Occipital lobe (tissue), 1 donor: ENCODE measurements at regions not wholly inside any gene's neighbourhood (a gene's known extent, or its start where the extent isn't known, plus 50 kb on each side); places are given as distances from the start of the nearest gene placed in this dataset.
"Not testable (repeated sequence)": the region's sequence is repeated elsewhere in the genome, so short reads cannot be mapped to it uniquely, and the experiment has no call there.

ENCODE experiments used
- DNase-seq: peaks from one replicate; lab custom pipeline; 2025; lab: John Stamatoyannopoulos, UW

DNA sequence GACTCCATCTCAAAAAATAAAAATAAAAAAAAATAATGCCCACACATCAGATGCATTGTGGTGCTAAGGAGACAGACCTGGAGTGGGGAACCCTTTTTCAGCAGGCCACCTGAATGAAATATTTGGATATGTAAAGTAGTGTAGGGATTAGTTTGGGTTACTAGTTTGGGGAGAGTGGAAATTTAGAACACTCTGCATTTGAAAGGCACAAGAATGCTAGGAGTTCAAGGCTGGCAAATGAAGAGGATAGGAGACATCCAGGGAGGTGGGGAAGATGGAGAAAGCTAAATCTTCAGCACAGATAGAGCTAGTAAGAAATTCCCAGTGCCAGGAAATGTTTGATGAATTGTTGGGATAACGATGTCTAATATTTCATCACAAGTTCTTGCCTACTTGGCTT is 298.3 kb upstream of the ERCC4 start:
- no peak for DNase-seq

DNA sequence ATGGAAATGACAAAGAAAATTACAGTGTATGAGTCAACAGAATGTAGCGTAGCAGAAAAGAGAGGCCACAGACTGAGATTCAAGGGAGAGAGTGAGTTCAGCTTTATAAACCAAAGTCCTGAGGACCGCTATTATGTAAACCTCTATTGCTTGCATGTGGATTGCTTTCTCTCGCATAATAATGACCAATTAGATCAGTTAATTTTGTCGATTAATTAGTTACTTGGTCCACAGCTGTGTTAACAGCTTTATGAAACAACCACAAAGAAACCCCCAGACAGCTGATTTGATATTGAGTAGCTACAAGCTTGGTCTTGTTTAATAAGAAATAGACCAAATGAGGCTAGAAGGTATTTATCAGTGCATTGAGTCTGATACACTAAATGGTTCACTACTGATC is 291.8 kb upstream of the ERCC4 start:
- DNase-seq, result no peak

DNA sequence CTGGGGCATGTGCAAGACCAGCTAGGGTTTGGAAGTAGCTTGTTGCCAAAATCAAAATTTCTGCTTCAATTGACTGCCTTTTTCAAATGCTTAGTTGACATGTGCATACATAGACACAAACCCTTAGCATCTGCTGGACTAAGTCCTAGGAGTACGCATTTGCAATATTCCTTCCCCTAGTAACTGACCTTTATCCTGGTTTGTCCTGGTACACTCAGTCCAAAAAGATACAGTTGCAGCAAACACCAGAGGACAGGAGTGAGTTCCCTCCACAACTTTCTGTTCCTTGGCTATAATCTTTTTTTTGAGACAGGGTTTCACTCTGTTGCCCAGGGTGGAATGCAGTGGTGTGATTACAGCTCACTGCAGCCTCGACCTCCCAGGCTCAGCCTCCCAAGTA is 290.2 kb upstream of the ERCC4 start:
- no peak for DNase-seq

DNA sequence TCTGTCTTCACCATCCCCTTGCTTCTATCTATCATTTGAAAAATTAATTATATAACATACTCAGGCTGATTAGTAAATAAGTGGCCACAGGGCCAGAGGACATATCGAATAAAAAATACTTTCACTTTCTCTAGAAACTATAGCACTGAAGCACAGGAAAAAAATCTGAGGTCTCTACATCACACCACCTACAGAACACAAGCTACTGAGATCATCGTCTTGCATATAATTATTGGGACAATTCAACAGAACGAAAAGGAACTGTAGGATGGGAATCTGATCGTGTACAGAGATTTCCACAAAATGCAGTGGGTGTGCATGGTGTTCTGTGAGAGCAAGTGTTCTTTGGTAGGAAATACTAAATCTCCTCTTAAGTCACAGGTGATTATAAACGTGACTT is 289.6 kb upstream of the ERCC4 start:
- no peak for DNase-seq

DNA sequence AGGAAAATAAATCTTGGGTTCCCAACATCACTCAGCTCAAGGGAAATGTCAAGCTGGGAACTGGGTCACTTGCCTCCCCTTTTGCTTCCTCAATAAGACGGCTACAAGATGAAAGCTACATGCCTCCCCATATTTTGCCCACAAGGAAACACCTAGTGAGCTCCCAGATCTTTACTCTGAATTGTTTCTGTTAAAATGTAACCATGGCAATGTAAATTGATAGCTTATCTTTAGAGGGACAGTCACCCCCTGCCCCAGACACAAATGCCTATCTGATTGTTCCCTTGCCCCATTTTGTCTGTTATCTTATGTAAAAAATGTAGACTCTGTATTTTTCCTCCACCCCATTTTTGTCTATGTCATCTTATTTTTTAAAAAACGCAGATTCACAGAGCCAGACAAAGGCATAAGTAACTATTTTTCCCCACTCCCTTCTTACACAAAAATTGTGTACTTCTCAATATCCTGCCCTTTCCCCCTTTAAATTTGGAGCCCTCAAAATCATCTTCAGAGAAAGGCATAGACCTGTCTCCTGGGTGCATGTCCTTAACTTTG is 288.7 kb upstream of the ERCC4 start:
- no peak for DNase-seq

DNA sequence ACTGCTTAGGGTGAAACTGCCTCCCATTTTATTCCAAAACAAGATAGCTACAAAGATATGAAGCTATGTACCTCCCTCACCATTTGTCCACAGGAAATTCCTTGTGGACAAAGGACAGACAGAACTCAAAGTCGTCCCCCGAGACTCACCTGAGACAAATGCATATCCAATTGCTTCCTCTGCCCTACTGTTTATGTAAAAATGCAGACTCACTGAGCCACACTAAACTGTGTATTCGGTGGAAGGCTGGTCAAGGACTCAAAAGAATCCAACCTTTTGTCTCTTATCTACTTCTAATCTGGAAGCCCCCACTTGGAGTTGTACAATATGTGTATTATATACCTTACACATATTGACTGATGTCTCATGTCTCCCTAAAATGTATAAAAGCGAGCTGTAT is 288.0 kb upstream of the ERCC4 start:
- no peak for DNase-seq

DNA sequence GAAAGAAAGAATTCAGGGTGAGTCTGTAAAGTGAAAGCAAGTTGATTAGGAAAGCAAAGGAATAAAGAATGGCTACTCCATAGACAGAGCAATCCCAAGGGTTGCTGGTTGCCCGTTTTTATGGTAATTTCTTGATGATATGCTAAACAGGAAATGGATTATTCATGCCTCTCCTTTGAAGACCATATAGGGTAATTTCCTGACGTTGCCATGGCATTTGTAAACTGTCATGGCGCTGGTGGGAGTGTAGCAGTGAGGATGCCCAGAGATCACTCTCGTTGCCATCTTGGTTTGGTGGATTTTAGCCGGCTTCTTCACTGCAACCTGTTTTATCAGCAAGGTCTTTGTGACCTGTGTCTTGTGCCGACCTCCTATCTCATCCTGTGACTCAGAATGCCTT is 287.4 kb upstream of the ERCC4 start:
- not testable (repeated sequence) for DNase-seq

DNA sequence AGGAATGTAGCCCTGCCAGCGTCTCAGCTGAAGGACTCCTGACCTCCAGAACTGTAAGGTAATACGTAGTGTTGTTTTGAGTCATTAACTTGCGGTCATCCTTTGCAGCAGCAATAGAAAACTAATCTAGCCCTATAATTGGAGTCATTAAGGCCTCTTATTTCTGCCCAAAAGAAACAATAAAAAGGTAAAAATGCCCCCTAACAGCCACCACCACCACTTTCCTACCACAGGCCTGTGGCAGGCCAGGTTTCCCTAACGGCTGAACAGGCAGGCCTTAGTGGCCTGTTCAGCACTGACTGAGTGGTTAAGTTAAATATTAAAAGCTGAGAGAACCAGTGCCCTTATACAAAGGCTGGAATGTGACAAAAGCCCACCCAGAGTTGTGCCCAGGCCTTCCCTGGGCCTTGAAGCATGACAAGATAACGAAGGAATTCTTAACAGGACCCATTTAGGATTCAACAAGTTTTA is 286.5 kb upstream of the ERCC4 start:
- no peak for DNase-seq

DNA sequence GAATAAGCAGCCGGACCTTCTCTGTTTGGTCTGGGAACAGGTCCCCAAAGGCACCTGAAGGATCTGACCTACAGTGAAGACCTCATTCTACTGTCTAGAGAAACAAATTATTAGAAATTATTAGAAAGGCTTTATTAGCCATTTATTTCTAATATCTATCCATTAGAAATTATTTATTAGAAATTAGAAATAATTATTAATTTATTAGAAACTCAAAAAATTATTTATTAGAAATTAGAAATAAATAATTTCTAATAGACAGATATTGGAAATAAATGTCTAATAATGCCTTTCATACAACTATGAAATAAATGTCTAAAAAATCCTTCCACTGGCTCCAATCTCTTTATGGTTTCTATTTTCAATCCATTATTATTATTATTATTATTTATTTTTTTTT is 285.7 kb upstream of the ERCC4 start:
- DNase-seq, result no peak

DNA sequence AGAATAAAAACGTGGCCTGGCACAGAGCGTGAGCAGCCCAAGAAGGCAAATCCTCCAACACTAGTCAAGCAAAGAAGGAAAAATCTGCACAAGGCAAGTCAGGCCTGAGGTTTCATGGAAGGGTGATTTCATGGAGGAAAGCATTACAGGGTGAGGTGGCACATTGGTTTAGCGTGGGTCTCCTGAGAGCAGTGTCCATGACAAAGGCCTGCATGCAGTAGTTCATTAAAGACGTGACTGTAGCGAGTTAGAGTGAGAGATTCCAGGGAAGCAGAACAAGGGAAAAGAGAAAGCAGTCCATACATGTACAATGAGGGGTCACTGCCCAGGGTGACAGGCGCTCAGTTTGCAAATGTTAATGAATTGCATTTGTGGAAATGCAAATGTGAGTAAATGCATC is 285.0 kb upstream of the ERCC4 start:
- DNase-seq, result no peak

DNA sequence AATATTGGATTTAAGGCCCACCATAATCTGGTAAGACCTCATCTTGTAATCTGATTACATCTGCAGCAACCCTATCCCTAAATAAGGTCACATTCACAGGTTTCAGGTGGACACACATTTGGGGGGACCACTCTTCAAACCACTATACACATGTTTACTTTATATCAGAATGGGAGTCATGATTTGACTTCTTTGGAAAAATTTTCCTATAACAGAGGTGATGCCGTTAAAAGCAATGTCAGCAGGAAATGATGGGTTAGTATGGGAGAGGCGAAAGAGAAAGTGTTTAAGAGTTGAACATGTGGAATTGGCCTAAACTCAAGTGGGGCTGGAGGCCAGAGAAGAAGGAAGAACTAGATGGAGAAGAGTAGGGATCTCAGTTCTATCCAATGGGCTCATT is 281.7 kb upstream of the ERCC4 start:
- no peak for DNase-seq

DNA sequence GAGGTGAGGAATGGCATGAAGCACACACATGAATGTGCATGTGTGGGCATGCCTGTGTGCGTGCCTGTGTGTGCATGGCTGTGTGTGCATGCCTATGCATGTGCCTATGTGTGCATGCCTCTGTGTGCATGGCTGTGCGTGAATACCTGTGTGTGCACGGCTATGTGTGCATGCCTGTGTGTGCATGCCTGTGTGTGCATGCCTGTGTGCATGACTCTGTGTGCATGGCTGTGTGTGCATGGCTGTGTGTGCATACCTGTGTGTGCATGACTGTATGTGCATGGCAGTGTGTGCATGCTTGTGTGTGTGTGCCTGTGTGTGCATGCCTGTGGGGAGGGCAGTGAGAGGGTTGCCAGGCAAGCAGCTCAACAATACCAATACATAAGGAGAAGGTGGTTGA is 276.5 kb upstream of the ERCC4 start:
- DNase-seq, result no peak

DNA sequence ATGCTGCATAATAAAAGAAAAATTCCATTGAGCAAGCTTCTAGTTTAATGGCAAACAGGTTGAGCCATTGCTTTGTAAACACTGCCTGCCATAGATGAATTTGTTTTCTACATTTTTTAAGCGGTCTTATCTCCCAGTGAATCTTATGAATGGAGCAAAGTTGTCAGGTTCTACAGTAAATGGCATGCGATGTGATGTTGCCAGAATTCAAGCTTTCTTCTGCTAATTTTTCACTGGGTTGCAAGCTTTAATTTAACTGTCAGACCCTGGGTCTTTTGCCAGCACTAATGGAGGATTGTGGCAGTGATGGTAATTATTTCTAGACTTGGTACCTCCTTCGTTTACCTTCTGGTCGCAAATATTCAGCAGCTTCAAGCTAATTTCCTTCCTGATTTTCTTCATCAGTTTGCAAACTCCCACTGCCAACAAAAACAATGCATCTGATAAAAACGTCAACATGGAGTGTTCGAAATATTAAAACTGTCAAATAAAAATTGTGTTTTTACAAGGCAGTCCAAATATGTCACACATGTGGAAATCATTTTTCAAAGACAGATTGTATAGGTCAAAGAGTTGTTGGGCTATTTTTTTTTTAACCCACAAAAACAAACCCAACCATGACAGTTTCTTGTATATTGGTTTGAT is 274.2 kb upstream of the ERCC4 start:
- DNase-seq, result no peak

DNA sequence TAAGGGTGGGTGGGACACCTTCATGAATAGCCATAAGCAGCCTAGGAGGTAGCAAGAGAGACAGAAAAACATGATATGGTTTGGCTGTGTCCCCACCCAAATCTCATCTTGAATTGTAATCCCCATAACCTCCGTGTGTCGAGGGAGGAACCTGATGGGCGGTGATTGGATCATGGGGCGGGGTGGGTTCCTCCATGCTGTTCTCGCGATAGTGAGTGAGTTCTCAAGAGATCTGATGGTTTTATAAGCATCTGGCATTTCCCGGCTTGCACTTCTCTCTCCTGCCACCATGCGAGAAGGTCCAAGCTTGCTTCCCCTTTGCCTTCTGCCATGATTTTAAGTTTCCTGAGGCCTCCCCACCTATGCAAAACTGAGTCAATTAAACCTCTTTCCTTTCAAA is 259.1 kb upstream of the ERCC4 start:
- no peak for DNase-seq

DNA sequence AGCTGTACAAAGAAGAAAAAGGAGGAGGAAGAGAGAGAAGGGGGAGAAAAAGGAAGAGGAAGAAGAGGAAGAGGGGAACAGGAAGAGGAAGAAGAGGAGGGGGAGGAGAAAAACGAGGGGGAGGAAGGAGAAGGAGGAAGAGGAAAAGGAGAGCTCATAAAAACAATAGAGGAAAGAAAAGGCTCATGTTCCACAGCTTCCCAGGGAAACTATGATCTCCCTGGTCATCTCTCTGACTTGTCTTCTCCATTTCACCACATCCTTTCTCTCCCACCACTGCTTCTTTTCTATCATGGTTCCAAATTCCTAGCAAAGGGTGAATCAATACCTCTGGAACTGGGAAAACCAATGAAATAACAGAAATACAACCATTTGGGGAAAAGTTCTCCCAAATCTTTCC is 254.1 kb upstream of the ERCC4 start:
- no peak for DNase-seq

DNA sequence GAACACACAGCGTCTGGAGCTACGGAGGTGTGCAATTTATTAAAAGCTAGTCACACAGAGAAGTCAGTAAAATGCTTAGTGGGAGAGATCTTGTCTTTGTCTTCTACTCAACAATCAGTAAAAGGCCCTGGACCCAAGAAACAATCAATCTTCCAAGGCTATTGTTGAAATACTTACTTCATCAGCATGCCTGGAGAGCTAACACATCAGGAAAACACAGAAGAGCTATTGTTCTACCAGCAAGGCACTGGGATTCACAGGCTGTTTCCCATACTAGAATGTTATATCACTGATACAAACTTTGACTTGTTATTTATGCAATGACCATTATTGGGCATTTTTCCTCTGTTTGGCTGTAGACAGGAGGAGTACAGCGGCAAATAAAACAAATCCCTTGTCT is 247.8 kb upstream of the ERCC4 start:
- no peak for DNase-seq

DNA sequence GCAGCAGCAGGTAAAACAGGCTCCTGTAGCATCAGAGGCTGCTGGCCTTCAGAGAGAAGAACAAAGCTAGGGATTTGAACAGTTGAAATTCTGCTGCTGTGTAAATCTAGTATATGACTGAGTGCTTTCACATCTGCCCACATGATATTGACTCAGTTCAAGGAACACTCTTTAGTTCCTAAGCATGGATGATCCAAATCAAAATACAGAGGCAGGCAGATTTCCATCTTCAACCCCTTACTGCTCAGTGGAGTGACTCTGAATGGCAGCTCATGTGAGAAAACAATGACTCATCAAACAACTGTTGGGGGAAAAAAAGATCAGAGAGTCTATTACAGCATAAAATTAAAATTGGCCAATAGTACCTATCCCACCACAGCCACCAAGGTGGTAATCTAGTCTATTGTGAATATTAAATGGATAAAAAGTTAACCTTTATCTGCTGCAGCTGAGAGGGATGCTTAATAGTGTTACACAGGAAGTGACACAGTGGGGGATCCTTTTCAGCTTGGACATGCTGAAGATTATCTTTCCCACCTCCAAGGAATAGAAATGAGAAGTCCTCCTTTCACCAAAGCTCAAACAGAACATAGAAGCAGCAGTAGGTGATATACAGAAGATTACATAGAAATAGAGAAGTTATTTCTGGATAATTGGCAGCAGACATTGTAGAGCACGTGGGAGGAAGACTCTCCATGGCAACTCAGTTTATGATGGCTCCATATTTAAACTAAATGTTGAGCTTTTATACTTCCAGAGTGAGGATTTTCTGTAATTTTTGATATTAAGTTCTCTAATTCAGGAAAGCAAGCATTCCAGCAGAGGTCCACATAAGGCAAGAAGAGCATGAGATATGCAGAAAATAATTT is 239.7 kb upstream of the ERCC4 start:
- no peak for DNase-seq

DNA sequence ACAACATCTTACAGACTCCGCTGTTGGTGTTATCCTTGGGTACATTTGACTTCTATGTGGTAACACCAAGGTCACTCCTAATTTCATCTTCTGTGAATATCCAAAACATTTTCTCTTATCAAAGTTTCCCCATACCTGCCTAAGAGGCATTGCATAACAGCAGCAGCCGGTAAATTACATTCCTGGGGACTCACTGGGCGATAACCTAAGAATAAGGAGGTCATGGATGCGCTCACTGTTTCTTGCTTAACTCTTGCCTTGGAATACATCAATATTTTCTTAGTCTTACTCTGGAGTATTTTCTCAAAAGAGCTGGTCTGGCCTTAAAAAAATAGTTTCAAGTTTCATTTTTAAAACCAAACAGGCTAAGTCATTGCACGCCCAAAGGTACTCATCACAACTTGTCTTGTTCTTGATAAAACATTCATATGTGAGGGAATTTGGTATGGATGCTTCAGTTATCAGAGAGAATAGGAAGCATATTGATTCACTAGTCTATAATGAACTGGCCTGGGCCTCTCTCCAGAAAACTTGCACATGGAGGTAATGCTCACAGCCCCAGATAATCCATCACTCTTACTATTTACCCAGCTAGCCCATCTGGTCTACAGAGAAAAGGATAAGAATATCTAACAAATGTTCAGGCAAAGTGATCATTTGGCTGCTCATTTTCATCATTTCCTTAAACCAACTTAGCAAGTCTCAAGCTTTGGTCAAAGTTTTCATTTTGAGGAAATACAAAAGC is 235.0 kb upstream of the ERCC4 start:
- DNase-seq, result no peak

DNA sequence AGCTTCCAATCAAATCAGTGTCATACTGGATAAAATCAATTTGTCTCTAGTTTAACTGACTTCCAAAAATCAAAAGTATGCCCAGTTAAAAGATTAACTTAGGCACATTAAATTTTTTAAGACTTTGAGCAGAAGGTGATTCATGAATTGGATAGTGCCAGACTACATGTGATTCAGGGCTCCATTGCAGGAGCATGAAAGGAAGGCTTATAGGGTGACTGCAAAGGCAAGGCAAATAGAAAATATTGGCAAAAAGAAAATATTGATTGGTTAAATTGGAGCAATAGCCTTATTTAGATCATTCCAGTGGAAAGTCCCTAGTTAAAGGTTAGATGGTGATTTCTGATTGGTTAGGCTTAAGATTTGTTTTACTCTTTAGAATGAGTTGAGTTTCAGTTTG is 223.9 kb upstream of the ERCC4 start:
- DNase-seq, result no peak

DNA sequence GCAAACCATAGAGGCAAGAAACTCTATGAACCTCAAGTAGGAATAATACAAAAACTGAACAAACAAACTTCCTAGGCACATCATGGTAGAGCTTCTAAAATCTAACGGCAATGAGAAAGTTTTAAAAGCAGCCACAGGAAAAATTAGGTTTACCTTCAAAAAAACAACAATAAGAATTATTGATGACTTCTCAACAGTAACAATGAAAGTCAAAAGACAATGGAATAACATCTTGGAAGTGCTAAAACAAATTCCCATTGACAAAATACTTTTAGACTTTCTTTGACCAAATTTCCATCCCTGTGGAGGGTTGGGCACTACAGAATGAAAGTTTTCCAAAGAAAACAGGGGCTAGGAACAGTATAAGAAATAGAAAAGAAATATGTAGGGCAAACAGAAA is 222.9 kb upstream of the ERCC4 start:
- DNase-seq, result no peak

DNA sequence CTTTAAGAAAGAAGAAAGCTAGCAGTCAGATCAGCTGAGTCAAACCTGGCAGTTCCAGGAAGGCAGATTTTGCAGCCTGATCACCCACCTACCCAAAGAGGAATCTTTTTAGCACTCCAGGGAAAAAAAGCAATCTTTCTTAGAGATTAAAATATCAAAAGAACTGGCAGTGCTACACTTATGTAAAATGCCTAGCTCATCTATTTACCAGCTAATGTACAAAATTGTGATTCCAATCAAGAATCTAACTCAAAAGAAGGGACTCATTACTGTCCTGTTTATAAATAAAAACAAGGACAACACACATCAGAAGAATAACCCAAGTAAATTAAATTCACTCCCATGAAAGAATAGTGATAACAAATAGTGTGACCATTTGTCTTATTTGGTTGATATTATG is 222.4 kb upstream of the ERCC4 start:
- DNase-seq, result no peak

DNA sequence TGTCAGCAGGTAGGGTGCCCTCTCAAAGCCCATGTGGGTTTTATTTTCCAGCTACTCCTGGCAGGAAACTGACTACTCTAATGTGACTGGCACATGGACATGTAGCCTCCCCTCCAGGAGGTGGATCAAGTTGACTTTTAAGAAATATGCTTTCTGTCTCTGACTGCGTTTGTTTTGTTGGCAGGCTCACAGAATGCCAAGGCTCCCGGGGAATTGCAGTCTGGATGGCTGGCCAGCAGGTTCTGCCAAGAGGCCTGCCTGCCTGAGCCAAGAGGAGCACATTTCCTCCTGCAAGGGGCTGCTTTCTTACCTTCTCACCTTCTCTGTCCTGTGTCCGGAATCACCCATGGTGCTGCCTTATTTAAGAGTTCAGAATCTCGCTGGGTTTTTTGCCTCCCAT is 217.3 kb upstream of the ERCC4 start:
- no peak for DNase-seq
